NCI-H2107 treated with DMSO at 0.1 percent for 48 hours (cell line): ENCODE measurements at regions not wholly inside any gene's neighbourhood (a gene's known extent, or its start where the extent isn't known, plus 50 kb on each side); places are given as distances from the start of the nearest gene placed in this dataset.

Experiments used
- DNase-seq: peaks from one replicate; lab custom pipeline; 2025; ENCODE audit not compliant: unreplicated experiment; lab: John Stamatoyannopoulos, UW

DNA sequence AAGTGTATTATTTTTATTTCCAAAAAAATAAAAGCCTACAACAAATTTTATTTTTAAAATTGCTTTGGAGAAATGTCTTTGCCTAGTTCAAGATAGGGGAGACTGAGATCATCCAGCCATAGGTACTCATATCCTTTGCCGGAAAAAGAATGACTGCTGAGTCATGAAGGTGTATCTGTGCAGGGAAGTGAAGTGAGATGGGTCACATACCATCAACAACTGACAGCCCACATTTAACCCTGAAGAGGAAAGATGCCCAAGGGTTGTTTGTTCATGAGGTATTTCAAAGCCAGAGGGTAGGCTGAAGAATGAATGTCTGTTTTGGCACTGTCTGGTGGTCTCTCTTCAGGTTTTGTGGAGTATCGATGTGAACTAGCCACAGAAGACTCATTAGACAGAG, 106.7 kb upstream of the TTC29 start:
- DNase-seq = no peak

DNA sequence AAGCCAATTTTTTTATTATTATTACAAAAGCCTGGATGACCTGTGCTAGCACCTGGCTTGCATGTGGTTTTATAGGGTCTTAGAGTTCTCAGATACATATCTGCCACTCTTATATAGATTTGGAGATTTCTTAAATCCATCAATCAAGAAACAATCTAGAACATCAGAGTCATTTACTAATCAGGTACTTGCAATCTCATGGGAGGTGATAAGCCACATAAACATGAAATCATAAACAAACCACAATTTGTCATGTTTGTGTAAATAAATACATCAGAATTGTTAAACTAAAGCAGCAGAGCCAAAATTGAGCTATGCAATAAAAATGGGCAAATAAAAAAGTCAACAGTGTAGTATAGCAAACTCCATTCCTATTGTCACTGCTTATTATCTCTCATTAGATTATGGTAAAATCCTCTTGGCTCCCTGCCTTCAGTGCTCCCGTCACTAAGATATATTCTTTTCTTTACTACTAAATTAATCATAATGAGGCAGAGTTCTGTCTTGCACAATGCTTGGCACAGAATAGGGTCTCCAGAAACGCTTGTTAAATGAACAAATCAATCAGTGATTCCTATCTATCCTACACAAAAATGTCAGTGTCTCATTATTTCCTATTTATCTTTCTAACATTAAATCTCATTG, 108.7 kb upstream of the TTC29 start:
- DNase-seq = no peak

DNA sequence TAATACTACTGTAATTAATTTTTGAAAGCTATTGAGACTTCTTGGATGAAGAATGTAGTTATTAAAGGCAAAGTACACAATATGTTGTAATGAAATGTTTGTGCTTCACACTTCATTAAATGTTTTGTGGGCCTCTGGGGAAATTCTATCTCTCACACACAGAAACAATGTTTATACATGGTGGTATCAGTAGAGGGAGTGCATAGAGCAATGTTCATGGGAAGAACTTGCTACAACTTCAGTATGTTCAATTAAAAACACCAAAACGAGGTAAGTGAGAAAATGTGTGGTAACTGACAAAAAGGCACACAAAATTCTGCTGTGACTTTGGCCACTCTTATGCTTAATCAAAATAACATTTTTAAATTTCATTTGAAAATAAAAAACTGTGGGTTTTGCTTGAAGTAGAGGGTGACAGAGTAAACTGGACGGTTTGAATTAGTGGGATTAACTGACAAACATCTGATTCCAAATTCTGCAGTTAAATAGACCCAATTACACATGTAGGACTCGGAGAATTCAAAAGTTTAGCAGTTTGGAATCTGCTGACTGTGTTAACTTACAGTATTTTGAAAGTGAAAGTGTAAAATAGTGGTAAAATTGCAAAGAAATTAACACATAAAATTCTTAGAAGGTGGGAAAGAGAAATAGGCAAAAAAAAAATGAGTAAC, 111.4 kb upstream of the TTC29 start:
- DNase-seq = no peak

DNA sequence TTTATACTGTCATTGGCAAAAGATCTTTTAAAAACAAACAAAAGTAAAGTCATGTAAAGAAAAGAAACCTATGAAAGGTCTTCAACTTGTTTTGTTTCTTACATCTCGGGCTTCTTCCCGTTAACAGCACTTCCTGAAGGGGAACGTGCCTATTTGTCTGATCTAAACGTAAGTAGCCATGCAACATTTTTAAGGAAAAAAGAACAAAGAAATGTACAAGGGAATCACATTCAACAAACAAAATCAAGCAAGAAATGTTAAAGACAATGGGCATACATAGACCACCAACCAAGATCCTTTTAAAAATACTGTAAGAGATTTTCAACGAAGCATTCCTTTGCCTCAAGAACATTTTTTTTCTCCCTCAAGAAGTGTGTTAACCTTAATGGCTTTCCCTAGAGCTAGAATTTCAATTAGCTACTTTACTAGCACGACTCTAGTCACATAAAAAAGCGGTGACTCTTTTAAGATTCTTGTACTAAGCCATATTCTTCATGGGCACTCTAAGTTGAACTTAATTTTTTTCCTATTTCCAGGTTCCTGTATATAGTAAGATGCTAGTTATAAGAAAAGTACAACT, 112.0 kb upstream of the TTC29 start:
- no peak for DNase-seq

GRCh38 chr4:147059064-147059731, 113.5 kb upstream of the TTC29 start:
- DNase-seq = no peak

DNA sequence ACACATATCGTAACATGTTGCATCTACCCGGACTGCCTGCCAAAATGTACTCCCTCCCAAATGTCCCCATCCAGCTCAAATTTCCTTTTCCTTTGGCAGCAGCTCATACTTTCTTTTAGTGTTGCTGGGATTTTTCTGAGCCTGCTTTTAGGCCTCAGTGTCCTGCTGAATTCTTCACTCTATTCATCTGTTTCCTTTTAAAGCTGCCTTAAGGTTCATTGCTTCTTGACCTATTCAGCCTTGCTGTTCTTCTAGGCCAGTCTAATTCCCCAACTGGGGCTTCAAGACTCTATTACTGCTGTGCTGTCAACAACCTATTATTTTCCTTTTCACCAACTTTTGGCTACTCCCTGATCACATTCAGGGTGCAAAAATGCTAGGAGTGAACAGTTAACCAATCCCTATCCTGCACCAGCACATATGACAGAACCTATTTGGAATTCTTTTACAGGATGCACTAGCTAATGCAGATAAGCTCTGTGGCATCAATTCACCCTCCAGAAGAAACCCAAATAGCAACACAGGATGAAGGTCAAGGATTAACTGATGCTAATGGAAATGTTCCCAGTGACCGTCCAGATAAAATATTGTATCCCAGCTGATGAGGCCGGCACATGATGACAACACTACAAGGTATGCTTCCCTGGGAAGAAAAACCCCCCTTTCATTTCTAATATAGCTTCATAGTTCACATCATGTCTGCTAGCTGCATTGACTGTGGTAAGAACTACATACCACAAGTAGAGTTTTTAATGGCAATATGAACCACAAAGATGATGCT, 114.7 kb upstream of the TTC29 start:
- DNase-seq = no peak

- DNase-seq = no peak
Measured at GRCh38 chr4:147064856-147065255, 119.2 kb upstream of the TTC29 start.

GRCh38 chr4:147068564-147068963, 122.9 kb upstream of the TTC29 start:
- no peak for DNase-seq

DNA sequence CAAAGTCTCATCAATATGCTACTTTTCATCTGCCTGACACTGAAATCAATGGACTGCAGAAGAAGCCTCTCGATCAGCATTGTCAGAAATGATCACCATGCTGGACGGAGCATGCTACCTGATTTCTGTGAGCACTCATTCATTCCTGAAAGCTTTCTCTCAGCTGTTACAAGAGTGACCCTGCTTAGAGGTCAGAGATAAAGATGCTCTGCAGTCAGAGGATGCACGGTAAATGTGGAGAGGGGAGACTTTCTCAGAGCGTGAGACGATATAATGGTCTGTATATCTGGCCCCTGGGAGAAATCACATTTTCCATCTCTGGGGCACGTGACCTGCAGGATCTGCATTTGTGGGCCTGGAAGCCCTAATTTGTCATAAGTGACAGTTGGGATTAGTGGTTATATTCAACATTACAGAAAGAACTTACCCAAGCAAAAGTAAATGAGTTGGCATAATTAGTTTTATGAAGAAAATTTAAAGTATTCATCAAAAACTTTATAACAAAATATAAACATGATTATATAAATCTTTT, 125.6 kb upstream of the TTC29 start:
- DNase-seq = no peak

GRCh38 chr4:147076179-147076578, 130.5 kb upstream of the TTC29 start:
- DNase-seq = no peak

DNA sequence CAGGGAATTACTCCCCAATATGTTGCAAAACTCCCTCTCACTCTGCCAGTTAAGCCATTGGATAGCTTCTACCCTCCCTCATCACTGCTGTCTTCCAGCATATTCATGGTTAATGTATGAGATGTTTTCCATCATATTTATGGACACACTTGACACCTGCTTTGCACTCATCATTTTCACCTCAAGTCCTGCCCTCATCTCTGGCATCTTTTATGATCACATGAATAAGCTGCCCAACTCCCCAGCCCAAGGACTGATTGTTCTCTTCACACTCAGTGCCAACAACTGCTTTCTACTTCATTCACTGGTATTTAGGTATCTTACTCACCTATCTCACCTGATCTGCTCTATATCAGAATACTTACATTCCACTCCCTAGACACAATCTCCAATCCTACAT, 131.1 kb upstream of the TTC29 start:
- DNase-seq = no peak

GRCh38 chr4:147078362-147078761, 132.7 kb upstream of the TTC29 start:
- no peak for DNase-seq

DNA sequence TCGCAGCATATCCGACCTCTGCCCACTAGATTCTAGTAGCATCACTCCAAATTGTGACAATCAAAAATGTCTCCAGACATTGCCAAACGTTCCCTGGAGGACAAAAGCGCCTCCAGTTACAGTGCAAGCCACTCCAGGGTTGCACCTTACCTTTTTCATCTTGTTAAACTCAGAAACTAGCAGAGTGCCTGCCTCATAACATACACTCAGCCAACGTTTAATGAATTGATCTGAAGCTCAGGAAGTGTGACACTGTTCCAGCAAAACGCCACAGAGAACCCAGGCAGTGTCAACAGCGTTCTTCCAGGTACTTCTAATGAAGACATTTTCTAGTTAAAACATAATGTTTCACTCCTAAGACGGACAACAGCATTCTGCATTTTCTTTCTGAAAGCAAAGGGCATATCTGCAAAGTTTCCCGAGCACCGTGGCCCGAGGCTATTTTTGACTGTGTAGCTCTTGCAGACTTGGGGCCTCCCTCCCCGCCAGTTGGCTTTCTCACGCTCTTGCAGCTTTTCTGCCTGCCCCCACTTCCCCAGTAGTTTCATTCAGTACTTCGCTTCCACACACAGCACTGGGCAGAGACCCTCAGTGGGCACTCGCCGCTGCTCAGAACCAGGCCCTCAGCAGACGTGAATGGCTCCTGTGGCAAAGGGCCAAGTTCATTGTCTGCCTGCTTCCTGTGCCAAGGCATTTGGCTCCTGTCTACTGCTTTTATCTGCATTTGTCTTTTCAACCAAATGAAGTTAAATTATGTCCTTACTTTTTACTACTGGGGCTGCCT, 133.4 kb upstream of the TTC29 start:
- no peak for DNase-seq

GRCh38 chr4:147084861-147085260, 139.2 kb upstream of the TTC29 start:
- DNase-seq = no peak

DNA sequence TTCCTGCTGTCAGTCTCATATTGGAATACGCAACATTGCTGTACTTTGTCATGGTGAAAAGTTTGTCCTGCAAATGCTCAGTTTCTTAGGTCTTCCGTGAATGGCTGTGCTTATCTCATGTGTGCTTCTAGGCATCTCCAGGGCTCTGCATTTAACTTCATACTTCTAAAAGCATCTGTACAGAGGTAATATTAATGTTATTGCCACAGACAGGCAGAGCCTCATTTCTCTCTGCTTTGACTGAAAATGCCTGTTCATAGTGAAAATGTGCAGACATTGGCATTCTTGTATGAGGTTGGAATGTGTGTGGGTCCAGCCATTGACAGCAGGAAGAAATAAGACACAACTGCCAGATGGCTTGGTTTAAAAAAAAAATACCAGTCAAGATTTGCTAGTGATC, 140.1 kb upstream of the TTC29 start:
- DNase-seq = no peak

- DNase-seq = no peak
Measured at GRCh38 chr4:147088146-147088545, 142.5 kb upstream of the TTC29 start.

DNA sequence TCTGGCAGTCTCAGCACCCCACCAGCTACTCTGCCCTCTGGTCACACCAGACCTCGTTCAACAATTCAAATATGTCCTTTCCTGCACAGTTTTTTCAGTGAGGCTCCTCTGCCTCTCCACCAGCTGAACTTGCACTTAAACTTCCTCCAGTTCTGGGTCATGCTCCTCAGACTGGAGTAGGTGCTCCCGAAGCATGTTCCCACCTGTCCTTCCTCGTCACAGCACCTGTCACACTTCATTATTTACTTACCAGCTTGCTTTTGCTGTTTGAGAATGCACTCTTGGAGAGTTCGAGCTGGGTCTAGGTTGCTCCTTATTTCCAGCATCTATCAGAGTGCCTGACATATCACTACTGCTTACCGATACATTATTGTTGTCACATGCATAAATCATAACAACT, 144.8 kb upstream of the TTC29 start:
- DNase-seq = no peak

- DNase-seq = no peak
Measured at GRCh38 chr4:147093206-147093605, 147.5 kb upstream of the TTC29 start.

DNA sequence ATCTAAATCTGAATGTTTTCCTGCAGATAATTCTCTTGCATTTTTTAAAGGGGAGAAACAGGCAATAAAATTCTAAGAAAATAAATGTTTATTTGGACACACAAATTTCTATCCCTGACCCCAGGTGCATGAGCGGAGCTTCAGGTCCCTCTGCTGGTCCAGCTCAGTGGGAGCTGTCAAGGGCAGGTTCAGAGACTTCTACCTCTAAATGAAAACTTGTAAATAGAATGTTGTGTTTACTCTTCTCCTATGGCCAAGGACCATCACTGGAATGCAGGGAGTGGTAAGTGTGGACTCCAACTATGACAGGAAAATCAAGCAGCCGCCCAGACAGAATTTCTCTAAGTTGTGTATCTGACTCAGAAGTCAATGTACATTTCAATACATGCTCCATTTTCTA, 148.6 kb upstream of the TTC29 start:
- no peak for DNase-seq
